Spleen (tissue), 7 donors: ENCODE measurements at regions not wholly inside any gene's neighbourhood (a gene's known extent, or its start where the extent isn't known, plus 50 kb on each side); places are given as distances from the start of the nearest gene placed in this dataset.

Experiments
- POLR2A ChIP-seq, 3 donors: fragments of 450-650 bp; IDR thresholded peaks; one replicate each; pipeline ENCODE4 v1.5.1; 2017; ENCODE audit warnings: antibody characterized with exemption in 3 of 3, mild to moderate bottlenecking in 1 of 3
- TF ChIP-seq, protein P1 (sequence below), 11 experiments: fragments of 200-600 bp in 7 of 11; fragments of 450-650 bp in 4 of 11; sonication (generic) in 4 of 11; IDR thresholded peaks in 8 of 11; conservative IDR thresholded peaks in 3 of 11; 1 replicate in 7 of 11; 2 replicates in 4 of 11; pipeline versions ENCODE4 v1.4.0 to v1.8.0; 2016 to 2021; ENCODE audit warnings: antibody characterized with exemption in 11 of 11, inconsistent platforms in 4 of 11, mild to moderate bottlenecking in 1 of 11
- donor health status: DM: no; HTN: no; CAD: no; lungs with moderate emphysema.
- donor health status: DM: no; HTN: no; CAD: no.
- donor health status: DM: no; HTN: no; CAD: no.

DNA sequence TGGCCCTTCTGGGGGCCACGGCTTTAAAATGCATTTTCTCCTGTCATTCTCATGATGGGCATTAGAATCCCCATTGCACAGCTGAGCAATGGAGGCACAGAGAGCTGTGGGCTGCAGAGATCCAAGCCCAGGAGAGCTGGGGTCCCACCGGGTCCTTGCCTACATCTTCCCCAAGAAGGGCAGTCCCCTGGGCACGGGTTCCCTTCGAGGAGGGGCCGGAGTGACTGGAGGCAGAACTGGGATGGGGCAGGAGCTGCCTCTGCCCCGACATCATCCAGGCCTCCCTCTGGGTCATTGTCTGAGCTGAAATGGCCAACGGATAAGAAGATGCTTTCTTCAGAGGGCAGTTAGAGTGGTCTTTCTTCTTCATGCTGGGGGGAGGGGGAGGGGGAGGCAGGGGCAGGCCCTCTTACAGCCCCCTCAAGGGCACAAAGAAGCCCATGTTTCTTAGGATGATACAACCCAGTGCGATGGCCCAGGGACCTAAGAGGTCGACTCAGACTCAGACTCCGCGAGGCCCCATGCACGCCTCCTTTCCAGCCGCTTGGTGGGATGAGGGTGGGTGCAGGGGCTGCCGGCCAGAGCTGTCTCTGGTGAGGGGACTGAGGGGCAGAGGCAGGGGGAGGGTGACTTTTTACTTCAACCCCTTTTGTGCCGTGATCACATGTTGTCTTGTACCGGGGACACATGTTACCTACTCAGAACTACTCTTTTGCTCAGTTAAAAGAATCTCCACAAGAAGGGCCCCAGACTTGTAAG, 112.4 kb upstream of the IRX2 start:
- TF ChIP-seq, protein P1, sequence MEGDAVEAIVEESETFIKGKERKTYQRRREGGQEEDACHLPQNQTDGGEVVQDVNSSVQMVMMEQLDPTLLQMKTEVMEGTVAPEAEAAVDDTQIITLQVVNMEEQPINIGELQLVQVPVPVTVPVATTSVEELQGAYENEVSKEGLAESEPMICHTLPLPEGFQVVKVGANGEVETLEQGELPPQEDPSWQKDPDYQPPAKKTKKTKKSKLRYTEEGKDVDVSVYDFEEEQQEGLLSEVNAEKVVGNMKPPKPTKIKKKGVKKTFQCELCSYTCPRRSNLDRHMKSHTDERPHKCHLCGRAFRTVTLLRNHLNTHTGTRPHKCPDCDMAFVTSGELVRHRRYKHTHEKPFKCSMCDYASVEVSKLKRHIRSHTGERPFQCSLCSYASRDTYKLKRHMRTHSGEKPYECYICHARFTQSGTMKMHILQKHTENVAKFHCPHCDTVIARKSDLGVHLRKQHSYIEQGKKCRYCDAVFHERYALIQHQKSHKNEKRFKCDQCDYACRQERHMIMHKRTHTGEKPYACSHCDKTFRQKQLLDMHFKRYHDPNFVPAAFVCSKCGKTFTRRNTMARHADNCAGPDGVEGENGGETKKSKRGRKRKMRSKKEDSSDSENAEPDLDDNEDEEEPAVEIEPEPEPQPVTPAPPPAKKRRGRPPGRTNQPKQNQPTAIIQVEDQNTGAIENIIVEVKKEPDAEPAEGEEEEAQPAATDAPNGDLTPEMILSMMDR (IDR thresholded peaks at IDR 0.05 in 8 of 11, conservative IDR thresholded peaks at IDR 0.05 in 3 of 11): no peak
- TF ChIP-seq POLR2A (IDR thresholded peaks at IDR 0.05): no peak
